KBM-7 (cell line): ENCODE measurements at regions not wholly inside any gene's neighbourhood (a gene's known extent, or its start where the extent isn't known, plus 50 kb on each side); places are given as distances from the start of the nearest gene placed in this dataset.

Source experiments
- DNase-seq: peaks from one replicate; pipeline ENCODE4 v3.0.0-alpha.2; 2015
- in situ Hi-C: fragments of 300-500 bp; cut with MboI; formaldehyde crosslinking; loops from 2 replicates; pipeline ENCODE4 v1.14.3; 2020; ENCODE audit warnings: low sequenced_read_pairs, low pct_unique_long_range_greater_than_20kb, mixed read lengths

- in situ Hi-C loops = no loop called here
- no peak for DNase-seq
These were observed 244.4 kb upstream of the TOPAZ1 start for GRCh38 chr3:43997316-43997715.

GRCh38 chr3:43997788-43998369 is 243.8 kb upstream of the TOPAZ1 start:
- DNase-seq = no peak
- in situ Hi-C loops = no loop called here

- in situ Hi-C loops = no loop called here
These were observed 243.3 kb upstream of the TOPAZ1 start for GRCh38 chr3:43998370-43998835.

GRCh38 chr3:43998836-43999727 is 242.6 kb upstream of the TOPAZ1 start:
- in situ Hi-C loops = no loop called here
- DNase-seq = peak; percentile 84

More at GRCh38 chr3:43998370-43998835, 243.3 kb upstream of the TOPAZ1 start:
- DNase-seq = no peak

- DNase-seq = peak; percentile 21
- in situ Hi-C loops = no loop called here
These were observed 241.9 kb upstream of the TOPAZ1 start for GRCh38 chr3:43999728-44000319.

DNA sequence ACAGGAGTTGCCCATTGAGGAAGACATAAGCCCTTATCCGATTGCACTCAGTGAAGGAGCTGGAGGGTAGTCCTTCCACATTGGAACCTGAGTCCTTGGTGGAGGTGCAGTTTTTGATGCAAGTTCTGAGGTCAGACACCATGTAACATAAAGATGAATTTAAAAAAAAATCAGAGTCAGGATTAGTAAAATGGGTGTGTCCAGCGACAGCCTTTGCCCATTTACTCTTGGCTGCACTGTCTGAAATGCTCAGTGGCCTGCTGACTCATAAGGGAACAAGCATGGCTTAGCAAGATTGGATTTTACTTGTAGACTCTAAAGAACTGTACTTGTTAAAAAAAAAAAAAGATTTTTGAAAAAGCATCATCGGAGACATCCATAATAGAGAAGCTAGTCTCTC is 241.1 kb upstream of the TOPAZ1 start:
- in situ Hi-C loops = no loop called here
- DNase-seq = no peak

GRCh38 chr3:44001072-44001471 is 240.6 kb upstream of the TOPAZ1 start:
- DNase-seq = no peak
- in situ Hi-C loops = no loop called here

DNA sequence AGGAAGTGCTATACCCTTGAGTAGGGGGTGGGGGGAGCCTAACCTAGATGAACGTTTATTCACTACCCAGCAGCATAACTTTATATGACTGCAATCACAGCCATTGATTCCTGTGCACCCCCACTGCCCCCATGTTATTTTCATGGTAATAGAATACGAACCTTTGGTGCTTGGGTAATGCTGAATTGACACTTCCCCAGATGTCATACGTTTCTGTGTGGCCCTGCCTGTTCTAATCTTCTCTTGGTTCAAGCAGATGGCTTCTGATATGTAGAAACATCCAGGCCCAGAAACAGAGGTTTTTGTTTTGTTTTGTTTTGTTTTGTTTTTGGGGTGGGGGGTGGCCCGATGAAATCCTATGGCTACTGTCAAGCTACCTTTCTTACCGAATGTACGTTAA is 237.9 kb upstream of the TOPAZ1 start:
- in situ Hi-C loops = no loop called here
- no peak for DNase-seq

GRCh38 chr3:44011680-44012079 is 230.0 kb upstream of the TOPAZ1 start:
- no peak for DNase-seq
- in situ Hi-C loops = no loop called here

- in situ Hi-C loops = no loop called here
- DNase-seq = no peak
These were observed 229.4 kb upstream of the TOPAZ1 start for GRCh38 chr3:44012160-44012899.

- DNase-seq = no peak
- in situ Hi-C loops = no loop called here
These were observed 227.7 kb upstream of the TOPAZ1 start for GRCh38 chr3:44013967-44014366.

DNA sequence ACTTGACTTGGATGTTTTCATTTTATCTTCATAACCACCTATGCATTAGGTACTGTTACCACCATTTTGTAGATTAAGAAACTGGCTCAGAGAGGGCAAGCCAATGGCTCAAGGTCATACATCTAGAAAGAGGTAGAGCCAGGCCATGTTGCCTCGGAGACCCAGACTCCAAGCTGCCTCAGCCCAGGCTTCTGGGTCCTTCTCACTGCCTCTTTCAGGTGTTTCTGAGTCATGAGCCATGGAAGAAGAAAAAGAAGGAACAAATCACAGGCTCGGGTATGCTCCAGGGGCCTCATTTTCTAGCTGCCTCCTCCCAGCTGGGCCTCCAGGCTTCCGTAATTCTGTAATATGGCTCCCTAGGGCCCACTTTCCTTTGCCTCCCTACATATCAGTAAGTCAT is 226.5 kb upstream of the TOPAZ1 start:
- in situ Hi-C loops = no loop called here

GRCh38 chr3:44016818-44017217 is 224.9 kb upstream of the TOPAZ1 start:
- in situ Hi-C loops = no loop called here
- DNase-seq = no peak

More for the DNA sequence above, 226.5 kb upstream of the TOPAZ1 start:
- DNase-seq = no peak

- no peak for DNase-seq
- in situ Hi-C loops = no loop called here
These were observed 222.8 kb upstream of the TOPAZ1 start for GRCh38 chr3:44018926-44019325.

GRCh38 chr3:44019736-44020135 is 221.9 kb upstream of the TOPAZ1 start:
- no peak for DNase-seq
- in situ Hi-C loops = no loop called here

GRCh38 chr3:44020143-44020542 is 221.5 kb upstream of the TOPAZ1 start:
- DNase-seq = no peak
- in situ Hi-C loops = no loop called here

- DNase-seq = no peak
- in situ Hi-C loops = no loop called here
These were observed 219.8 kb upstream of the TOPAZ1 start for GRCh38 chr3:44021651-44022594.

GRCh38 chr3:44023961-44024593 is 217.6 kb upstream of the TOPAZ1 start:
- no peak for DNase-seq
- in situ Hi-C loops = no loop called here
